ENCODE measurements at regions not wholly inside any gene's neighbourhood (a gene's known extent, or its start where the extent isn't known, plus 50 kb on each side); places are given as distances from the start of the nearest gene placed in this dataset.

GRCh38 chr4:179836179-179837075 is 2394.2 kb upstream of the AGA start:
- no peaks in the 10 kb centered on the region for H3K36me3 Mint-ChIP-seq (ENCODE audit: low read depth, unreplicated experiment)
- Histone ChIP-seq H3K9ac (ENCODE audit: low read length) (no peak overlapping the region), H3K79me2 (ENCODE audit: insufficient read depth, low read length) (no peaks in the 10 kb centered on the region), H3K27ac (ENCODE audit: low read depth, low read length) (no peak overlapping the region), H4K20me1 (ENCODE audit: insufficient read depth, low read length) (no peaks in the 10 kb centered on the region), H3K27me3 (ENCODE audit: insufficient read depth, low read length) (no peaks in the 10 kb centered on the region), H3K9me3 (ENCODE audit: insufficient read depth, low read depth, low read length) (no peaks in the 10 kb centered on the region), H3K4me3 (ENCODE audit: insufficient read depth, low read depth, low read length) (no peak overlapping the region), H3K36me3 (ENCODE audit: insufficient read depth, low read length) (no peaks in the 10 kb centered on the region), H3K4me1 (ENCODE audit: insufficient read depth, low read length) (no peaks in the 10 kb centered on the region), H3K4me2 (ENCODE audit: low read length) (no peak overlapping the region), H2AFZ (ENCODE audit: low read depth, low read length) (no peak overlapping the region)
- no peak overlapping the region for H3K4me3 Mint-ChIP-seq (ENCODE audit: unreplicated experiment)
- H3K9me3 Mint-ChIP-seq (ENCODE audit: unreplicated experiment): no peaks in the 10 kb centered on the region
- peaks cover 2% of the 10 kb centered on the region for H3K27me3 Mint-ChIP-seq (ENCODE audit: low read depth, unreplicated experiment)
- no peaks in the 10 kb centered on the region for H3K4me1 Mint-ChIP-seq (ENCODE audit: low read depth, unreplicated experiment)
- FAIRE-seq: no peak
- TF ChIP-seq CTCF (IDR thresholded peaks at IDR 0.05; ENCODE audit: insufficient read depth, low read depth, low read length): no peak
- TF ChIP-seq EZH2 (IDR thresholded peaks at IDR 0.05; ENCODE audit: insufficient read depth, low read length): no peak
- peak; percentile 29 for DNase-seq (ENCODE audit: low read depth)
- H3K27ac Mint-ChIP-seq (ENCODE audit: unreplicated experiment): no peak overlapping the region

GRCh38 chr4:179843370-179843769 is 2399.8 kb upstream of the TENM3 start:
- H3K9me3 Mint-ChIP-seq (ENCODE audit: unreplicated experiment): no peaks in the 10 kb centered on the region
- no peaks in the 10 kb centered on the region for H3K27me3 ChIP-seq (ENCODE audit: insufficient read depth, low read length)
- no peak for TF ChIP-seq EZH2 (IDR thresholded peaks at IDR 0.05; ENCODE audit: insufficient read depth, low read length)
- H3K4me3 Mint-ChIP-seq (ENCODE audit: unreplicated experiment): no peak overlapping the region
- H4K20me1 ChIP-seq (ENCODE audit: insufficient read depth, low read length): no peaks in the 10 kb centered on the region
- H3K27me3 Mint-ChIP-seq (ENCODE audit: low read depth, unreplicated experiment): no peaks in the 10 kb centered on the region
- H3K36me3 ChIP-seq (ENCODE audit: insufficient read depth, low read length): no peaks in the 10 kb centered on the region
- no peak overlapping the region for H3K27ac ChIP-seq (ENCODE audit: low read depth, low read length)
- H2AFZ ChIP-seq (ENCODE audit: low read depth, low read length): peak overlapping the region; percentile 38
- no peak overlapping the region for H3K4me3 ChIP-seq (ENCODE audit: insufficient read depth, low read depth, low read length)
- H3K4me2 ChIP-seq (ENCODE audit: low read length): no peak overlapping the region
- no peaks in the 10 kb centered on the region for H3K79me2 ChIP-seq (ENCODE audit: insufficient read depth, low read length)
- H3K4me1 Mint-ChIP-seq (ENCODE audit: low read depth, unreplicated experiment): peaks cover 6% of the 10 kb centered on the region
- no peak overlapping the region for H3K27ac Mint-ChIP-seq (ENCODE audit: unreplicated experiment)
- DNase-seq (ENCODE audit: low read depth) (no peak), FAIRE-seq (no peak)
- H3K9ac ChIP-seq (ENCODE audit: low read length): no peak overlapping the region
- H3K4me1 ChIP-seq (ENCODE audit: insufficient read depth, low read length): no peaks in the 10 kb centered on the region
- no peaks in the 10 kb centered on the region for H3K9me3 ChIP-seq (ENCODE audit: insufficient read depth, low read depth, low read length)
- H3K36me3 Mint-ChIP-seq (ENCODE audit: low read depth, unreplicated experiment): no peaks in the 10 kb centered on the region

- H4K20me1 ChIP-seq (ENCODE audit: insufficient read depth, low read length): no peaks in the 10 kb centered on the region
- H3K4me1 Mint-ChIP-seq (ENCODE audit: low read depth, unreplicated experiment): no peaks in the 10 kb centered on the region
- H3K27ac ChIP-seq (ENCODE audit: low read depth, low read length): no peak overlapping the region
- no peak overlapping the region for H3K4me3 ChIP-seq (ENCODE audit: insufficient read depth, low read depth, low read length)
- no peak overlapping the region for H3K4me2 ChIP-seq (ENCODE audit: low read length)
- no peaks in the 10 kb centered on the region for H3K79me2 ChIP-seq (ENCODE audit: insufficient read depth, low read length)
- H2AFZ ChIP-seq (ENCODE audit: low read depth, low read length): no peak overlapping the region
- no peaks in the 10 kb centered on the region for H3K36me3 ChIP-seq (ENCODE audit: insufficient read depth, low read length)
- no peak overlapping the region for H3K4me3 Mint-ChIP-seq (ENCODE audit: unreplicated experiment)
- no peaks in the 10 kb centered on the region for H3K27me3 Mint-ChIP-seq (ENCODE audit: low read depth, unreplicated experiment)
- no peaks in the 10 kb centered on the region for H3K4me1 ChIP-seq (ENCODE audit: insufficient read depth, low read length)
- FAIRE-seq (no peak), DNase-seq (ENCODE audit: low read depth) (no peak)
- H3K9me3 Mint-ChIP-seq (ENCODE audit: unreplicated experiment): no peaks in the 10 kb centered on the region
- no peak overlapping the region for H3K27ac Mint-ChIP-seq (ENCODE audit: unreplicated experiment)
- H3K9ac ChIP-seq (ENCODE audit: low read length): no peak overlapping the region
- no peaks in the 10 kb centered on the region for H3K27me3 ChIP-seq (ENCODE audit: insufficient read depth, low read length)
- H3K36me3 Mint-ChIP-seq (ENCODE audit: low read depth, unreplicated experiment): no peaks in the 10 kb centered on the region
- no peak for TF ChIP-seq EZH2 (IDR thresholded peaks at IDR 0.05; ENCODE audit: insufficient read depth, low read length)
- TF ChIP-seq CTCF (IDR thresholded peaks at IDR 0.05; ENCODE audit: insufficient read depth, low read depth, low read length): no peak
- H3K9me3 ChIP-seq (ENCODE audit: insufficient read depth, low read depth, low read length): no peaks in the 10 kb centered on the region
Observed at GRCh38 chr4:179855469-179855868, 2387.7 kb upstream of the TENM3 start.
